NCI-H446 (cell line): ENCODE measurements at regions not wholly inside any gene's neighbourhood (a gene's known extent, or its start where the extent isn't known, plus 50 kb on each side); places are given as distances from the start of the nearest gene placed in this dataset.
"Not testable (repeated sequence)": the region's sequence is repeated elsewhere in the genome, so short reads cannot be mapped to it uniquely, and the experiment has no call there.

Source experiments
- DNase-seq, 2 experiments: peaks; one replicate each; lab custom pipeline; 2025; lab: John Stamatoyannopoulos, UW

DNA sequence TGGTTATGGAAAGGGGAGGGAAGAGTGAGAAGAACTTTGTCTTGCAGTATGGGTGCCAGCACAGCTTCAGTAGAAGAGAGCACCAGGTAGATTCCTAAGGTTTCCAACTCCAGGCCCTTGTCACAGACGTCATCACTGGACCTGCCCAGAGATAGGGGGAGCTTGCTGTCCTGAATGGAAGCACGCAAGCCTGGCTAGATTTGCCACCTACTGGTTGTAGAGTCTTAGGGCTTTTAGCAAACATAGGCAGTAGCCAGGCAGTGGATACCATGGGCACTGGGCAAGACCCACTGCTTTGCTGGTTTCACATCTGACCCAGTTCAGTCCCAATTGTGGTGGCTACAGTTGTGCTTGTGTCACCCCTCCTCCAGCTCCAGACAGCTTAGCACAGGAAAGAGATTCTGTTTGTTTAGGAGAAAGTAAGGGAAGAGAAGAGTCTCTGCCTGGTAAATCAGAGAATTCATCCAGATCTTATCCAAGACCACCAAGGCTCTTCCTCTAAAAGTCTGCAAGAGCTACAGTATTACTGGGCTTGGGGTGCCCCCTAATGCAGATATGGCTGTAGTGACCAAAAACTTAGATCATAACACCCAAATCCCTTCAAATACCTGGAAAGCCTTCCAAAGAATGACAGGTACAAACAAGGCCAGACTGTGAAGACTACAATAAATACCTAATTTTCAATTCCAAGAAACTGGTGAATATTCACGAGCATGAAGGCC, 158.9 kb downstream of the HINT1 start:
- no peak for DNase-seq

DNA sequence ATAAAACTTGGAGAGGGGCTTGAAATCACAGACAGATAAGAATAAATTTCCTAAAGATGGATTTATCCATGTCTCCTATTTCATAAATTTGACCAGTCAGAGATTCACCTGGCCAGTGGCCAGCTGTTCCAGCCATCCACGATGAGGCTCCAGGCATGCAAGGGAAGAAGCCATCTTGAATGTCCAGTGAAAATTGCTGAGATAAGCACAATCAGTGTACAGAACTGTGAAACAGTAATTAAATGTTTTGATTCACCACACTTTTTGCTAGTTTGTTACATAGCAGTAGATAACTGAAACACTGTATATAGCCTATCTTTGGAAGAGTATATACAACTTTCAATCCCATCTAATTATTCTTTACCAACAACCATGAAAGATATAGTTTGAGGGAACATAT, 163.5 kb downstream of the HINT1 start:
- DNase-seq: no peak

DNA sequence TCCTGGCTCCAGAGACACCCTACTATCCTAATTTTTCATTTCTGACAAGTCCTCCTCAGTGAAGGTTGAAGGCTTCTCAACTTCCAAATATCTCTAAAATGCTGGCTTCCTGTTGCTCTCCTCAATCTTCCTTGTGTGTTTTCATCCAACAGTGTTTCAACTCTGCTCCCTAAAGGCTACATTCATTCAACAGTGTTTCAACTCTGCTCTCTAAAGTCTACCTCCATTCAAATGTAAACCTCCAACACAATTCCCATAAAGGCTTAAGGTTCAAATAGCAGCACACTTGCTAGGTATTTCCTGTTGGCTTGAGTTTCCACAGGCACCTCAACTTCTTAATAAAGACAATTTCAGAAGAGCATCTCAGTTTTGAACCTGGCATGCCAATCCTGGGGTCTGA, 164.8 kb downstream of the HINT1 start:
- DNase-seq: no peak

DNA sequence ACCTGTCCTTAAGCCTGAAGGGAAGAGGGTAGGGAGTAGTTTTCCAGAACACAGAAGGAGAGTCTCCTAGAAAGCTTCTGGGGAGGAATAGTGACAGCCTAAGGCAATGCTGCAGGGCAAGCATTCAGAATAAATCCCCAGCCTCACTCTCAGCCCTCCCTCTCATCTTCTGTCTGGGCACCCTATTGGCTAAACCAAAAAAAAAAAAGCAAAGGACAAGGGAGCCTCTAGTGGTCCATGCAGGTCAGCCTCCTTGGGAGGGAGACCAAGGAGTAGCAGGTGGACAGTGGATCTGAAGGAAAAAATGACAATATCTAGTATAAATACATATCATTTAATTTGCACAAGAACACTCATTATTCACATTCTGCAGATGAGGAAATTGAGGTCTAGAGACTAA, 168.3 kb downstream of the HINT1 start:
- DNase-seq: not testable (repeated sequence)

DNA sequence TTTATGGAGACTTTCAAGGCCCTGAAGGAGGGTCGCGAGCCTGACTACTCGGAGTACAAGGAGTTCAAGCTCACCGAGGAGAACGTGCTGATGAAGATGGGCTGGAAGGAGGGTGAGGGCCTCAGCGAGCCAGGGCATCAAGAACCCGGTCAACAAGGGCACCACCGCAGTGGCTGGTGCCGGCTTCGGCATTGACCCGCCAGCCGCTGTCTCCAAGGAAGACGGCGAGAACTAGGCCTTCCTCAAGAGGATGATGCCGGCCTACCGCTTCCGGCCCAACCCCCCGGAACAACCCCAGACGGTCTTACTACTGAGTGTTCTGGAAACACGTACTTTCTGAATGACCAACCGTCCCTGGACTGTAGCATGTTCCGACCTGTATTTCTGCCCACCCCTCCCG, 169.2 kb downstream of the HINT1 start:
- no peak for DNase-seq

DNA sequence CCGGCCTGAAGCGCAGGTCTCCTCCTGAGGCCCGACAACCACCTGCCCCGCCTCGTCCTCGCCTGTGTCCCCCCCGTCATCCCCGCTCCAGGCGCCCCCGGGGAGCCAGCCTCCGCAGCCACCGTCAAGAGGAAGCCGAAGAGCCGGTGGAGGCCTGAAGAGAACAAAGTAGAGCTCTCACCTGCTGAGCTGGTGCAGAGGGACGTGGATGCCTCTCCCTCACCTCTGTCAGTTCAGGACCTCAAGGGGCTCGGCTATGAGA, 169.9 kb downstream of the HINT1 start:
- DNase-seq: no peak

DNA sequence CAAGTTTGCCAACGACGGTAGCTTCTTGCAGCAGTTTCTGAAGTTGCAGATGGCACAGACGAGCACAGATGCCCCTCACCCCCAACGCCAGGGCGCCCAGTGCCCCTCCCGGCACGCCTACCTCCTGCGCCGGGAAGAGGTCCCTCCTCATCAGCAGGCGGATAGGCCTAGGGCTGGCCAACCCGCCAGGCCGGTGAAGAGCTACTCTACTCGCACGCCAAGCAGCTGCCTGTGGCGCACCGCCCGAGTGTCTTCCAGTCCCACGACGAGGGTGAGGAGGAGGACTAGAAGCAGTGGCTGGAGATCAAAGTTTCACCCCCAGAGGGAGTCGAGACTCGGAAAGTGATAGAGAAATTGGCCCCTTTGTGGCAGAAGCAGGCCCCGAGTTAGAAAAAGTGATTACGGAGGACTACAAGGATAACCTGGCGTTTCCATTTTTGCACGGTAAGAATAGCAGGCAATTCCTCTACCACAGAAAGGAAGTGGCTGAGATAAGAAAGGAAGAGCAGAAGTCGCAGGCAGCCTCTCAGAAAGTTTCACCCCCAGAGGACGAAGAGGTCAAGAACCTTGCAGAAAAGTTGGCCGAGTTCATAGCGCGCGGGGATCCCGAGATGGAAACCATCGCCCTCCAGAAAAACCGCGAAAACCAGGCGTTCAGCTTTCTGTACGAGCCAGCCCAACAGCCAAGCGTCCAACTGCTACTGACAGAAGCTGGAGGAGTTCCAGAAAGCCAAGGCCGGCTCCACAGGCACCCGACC, 170.4 kb downstream of the HINT1 start:
- DNase-seq: no peak

DNA sequence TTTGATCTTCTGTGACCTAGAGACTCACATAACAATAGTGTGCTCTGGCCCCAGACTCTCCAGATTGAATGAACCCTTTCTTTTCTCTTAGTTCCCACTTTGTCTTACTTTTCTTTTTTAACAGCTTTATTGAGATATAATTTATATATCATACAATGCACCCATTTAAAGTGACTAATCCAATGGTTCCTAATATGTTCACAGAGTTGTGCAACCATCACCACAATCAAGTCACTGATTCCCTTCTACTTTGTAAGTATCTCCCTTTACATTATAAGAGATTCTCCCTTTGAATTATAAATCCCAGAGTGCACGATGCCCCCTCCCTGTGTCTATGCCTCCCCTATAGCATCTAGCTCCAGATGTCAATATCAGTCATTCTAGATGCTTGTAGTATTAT, 172.4 kb downstream of the HINT1 start:
- no peak for DNase-seq

DNA sequence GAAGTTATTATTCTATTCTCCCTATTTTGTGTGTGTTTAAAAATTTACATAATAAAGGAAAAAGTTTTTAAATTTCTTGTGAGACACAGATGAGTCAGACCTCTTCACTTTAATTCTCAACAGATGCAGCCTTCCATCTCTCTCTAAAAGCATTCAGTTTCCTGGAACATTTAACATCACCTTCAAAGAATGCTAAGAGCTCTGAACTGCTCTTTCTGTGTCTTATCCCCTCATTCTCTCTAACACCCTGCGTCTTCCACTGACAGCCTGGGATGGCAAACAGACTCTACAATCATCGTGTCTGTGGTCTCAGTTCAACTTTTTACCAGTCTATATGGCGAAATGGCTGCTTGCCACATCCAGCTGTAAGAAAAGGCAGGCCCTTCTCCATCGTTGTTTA, 173.0 kb downstream of the HINT1 start:
- DNase-seq: no peak

DNA sequence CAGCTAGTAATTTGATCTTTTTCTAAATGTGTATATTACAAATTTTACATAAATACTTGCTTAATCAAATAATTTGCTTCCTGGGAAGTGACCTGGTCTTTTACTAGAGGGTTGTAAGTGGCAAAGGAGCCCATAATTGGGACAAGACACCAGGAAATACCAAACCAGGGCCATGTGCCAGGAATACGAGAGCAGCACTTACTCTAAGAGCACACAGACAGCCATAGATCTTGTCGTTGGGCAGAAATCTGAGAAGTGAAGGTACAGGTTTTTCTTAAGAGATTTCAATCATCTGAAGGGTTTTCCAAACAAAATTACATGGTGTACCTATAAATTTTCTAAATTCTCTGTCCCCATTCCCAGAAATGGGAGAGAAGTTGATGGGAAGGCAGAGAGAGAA, 179.3 kb downstream of the HINT1 start:
- DNase-seq: no peak

DNA sequence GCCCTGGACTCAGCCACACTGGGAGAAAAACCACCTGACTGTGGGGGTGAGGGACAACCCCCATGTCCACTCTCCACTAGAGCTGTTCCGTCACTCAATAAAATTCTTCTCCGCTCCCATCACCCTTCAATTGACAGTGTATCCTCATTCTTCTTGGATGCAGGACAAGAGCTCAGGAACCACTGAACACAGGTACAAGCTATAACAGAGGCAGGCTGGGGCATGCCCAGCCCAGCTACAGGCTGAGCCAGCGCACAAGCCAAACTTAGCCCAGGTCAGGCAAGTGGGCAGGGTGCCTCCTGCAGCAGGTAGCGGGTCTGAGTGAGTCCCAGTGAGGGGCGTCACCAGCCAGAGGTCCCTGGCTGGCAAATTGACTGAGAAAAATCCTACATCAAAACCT, 183.4 kb downstream of the HINT1 start:
- no peak for DNase-seq

DNA sequence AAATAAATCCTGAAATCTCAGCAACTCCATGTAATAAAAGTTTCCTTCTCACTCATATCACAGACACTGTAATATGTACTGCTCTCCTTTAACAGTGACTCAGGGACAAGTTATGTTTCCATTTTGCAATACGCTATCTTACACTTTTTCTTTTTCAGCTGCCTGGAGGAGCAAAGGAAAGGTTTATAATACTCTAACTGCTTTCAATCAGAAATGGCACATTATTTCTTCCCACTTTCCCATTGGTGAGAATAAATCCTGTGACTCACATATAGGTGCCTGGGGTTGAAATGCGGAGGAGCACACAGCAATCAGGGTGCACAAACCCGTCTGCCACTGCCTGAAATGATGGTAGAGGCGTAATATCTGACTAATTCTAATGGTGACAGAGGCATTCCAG, 186.6 kb downstream of the HINT1 start:
- DNase-seq: no peak

DNA sequence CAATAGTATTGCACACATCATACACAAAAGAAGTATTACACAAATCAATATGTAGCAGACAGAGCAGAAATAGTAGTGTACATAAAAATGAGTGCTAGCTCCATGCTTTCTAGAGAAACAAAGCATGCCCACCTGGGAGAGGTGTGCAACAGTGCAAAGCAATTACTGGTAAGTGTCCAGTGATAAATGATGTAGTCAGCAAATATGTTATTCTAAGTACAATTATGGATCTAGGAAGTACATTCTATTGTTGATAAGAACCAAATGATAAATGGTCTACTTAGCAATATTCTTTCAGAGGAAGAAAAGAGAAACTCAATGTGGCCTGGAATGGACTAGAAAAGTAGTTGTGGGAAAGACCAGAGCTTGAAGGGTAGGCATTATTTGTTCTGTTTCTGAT, 188.6 kb downstream of the HINT1 start:
- DNase-seq: no peak

DNA sequence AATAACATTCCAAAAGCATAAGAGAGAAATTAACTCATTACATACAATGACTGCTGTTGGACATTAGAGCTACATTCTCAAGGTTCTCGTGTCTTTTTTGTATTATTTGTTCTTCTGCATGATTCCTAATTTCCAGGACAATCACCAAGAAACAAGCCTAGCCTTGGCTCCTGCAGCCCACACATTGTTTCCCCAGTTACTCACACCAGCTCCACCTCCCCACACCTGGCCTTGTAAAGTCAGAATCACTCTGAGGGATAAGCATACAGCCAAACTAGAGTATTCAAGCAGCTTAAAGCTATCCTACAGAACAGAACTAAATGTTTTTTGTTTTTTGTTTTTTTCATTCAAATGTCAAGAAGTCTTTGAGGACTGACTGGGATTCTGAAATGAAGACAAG, 189.2 kb downstream of the HINT1 start:
- no peak for DNase-seq

DNA sequence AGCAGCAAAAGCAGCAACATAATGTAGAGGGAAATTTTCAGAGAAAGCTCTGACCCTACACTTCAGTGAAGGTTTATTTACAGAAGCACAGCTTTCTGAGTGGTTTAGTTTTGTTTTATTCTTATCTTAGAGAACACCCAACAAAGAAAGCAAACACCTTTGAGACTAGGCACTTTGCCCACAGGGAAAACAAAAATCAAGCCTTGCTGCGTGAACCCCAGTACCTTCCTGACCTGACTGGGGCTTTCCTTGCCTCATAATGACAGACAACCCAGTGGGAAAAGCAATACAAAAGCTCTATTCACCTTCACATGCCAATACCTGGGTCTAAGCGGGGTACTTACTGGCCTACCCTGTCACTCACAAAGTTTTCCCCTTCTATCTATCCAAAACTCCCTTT, 189.8 kb downstream of the HINT1 start:
- DNase-seq: no peak

DNA sequence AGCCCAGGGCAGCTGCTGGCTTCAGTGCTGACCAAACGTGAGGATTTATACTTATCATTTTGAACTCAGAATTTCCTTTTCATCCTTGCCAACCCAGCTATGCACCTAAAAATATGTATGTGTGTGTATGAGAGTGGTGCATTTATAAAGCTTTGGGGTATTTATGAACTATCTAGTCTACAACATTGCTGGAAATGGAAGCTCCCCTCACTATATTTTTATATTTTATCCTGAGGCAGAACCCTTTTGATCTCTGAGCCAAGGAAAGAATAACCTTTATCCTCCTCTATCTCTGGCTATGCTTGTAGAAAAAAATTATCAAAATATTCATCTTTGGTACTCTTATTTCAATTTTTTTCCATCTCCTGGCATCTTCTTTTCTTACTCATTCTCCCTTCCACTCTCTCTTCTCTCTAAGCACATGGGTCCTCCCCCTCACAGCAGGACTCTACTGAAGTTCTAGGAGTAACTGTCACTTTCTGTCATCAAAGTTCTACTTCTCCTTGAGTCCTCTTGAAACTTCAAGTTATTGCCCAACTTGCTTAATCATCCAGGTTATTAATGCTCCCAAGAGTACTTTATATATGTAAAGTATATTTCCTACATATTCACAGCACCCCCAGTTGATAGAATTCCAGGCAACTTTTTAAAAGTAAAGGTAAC, 190.9 kb downstream of the HINT1 start:
- DNase-seq: no peak

DNA sequence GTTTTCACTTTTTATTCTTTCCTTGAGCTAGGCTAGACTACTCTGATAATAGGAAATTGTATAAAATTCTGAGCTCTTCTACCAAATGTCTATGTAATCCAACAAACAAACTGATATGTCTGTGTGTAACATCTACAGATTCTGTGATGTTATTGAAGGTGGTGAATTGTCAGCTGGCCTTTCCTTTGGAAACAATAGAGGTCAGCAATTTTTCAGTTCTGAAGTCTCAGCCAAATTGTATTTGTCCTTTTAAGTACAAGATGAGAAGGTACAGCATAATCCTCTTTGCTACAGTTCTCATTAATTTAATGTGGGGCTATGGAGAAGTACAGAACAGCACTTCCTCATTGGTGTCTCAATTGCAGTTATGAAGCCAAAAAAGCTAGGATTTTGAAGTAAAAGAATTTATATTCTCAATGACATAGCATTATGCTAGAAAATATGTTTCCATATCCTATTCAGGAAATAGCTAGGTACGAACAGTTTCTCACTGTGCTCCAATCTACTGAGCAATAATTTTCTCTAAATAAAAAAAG, 198.0 kb downstream of the HINT1 start:
- no peak for DNase-seq

DNA sequence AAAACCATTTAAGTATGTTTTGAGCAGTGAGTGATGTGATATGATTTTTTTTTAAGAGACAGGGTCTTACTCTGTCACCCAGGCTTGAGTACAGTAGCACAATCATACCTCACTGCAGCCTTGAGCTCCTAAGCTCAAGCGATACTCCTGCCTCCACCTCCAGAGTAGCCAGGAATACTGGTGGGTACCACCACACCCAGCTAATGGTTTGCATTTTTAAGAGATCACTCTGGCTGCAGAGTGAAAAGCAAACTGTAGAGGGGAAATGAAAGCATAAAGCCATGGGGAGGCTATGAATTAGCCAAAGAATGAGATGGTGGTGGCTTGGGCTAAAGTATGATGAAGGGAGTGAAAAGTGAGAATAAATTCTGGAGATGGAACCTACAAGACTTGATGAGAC, 199.1 kb downstream of the HINT1 start:
- DNase-seq: no peak

DNA sequence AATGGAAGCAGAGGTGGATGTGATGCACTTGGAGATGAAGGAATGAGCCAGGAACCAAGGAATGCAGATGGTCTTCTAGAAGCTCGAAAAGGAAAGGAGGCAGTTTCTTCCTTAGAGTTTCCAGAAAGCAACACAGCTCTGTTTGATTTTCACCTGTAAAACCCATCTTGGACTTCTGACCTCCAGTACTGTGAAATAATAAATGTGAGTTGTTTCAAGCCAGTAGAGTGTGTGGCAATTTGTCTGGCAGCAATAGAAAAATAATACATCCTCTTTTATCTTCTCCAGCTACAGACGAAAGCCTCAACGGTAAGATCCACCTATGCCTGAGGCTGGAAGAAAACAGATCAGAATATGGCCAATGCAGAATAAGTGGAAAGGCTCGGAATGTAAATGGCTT, 199.7 kb downstream of the HINT1 start:
- no peak for DNase-seq

DNA sequence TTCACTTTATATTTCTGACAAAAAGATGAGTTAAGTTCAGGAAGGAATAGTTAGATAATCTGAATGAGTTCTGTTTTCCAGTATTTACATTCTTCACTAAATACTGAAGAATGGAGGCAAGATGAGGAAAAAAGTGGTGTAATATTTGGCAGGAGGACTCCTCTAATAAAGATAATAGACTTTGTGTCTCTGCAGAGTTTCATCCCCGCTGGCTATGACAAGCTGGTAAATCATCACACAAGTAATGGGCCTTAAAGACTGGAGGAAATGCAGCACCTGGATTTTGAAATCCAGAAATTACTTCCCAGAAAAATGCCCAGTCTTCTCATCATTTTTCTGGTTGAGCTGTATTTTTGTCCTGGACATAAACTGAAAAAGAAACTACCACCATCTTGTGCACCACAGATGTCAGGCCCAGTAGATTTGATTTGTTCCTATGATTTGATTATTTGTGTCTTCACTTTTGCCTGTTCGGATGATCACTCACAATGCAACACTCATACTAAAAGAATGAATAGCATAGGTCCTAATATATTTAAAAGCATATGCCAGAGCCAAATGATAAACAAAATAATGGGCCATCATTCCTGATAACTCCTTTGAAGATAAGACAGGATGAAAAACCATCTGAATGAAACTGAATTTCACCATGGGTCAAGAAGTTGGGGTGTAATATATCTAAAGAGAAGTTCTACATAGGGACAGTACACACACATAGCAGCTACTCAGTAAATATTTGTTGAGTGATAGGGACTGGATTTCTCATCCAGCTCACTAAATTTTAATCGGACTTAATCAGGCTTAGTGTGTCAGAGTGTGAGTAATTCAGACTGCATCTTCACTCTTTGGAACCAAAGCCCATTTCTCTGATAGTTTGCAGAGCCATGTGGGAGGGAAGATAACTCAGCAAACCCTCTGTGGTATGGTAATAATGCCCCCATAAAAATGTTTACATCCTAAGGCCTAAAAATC, 200.5 kb downstream of the HINT1 start:
- no peak for DNase-seq

DNA sequence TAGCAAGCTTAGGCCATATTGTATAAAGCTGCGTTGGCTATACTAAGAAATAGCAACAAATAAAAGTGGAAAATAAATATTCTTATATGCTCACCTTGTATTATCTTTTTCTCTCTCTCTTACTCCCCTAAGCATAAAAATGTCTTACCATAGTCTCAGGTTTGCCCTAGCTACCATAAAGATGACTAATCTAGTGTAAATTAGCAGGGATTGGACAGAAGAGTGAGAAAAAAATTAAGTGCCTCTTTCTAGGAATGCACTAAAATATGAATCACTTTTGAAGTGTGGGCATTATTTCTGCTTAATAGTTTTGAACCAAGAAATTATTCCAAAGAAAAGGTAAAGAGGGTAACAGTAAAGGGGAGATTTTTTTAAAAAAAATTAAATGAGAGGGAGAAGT, 201.3 kb downstream of the HINT1 start:
- DNase-seq: no peak

DNA sequence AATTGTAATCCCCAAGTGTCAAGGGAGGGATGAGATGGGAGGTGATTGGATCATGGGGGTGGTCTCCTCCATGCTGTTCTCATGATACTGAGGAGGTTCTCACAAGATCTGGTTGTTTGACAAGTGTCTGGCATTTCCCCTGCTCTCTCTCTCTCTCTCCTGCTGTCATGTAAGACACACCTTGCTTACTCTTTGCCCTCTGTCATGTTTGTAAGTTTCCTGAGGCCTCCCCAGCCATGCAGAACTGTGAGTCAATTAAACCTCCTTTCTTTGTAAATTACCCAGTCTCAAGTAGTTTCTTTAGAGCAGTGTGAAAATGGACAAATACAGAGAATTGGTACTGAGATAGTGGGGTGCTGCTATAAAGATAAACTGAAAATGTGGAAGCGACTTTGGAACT, 207.9 kb downstream of the HINT1 start:
- DNase-seq: no peak
